Endothelial cell of umbilical vein (primary cell): ENCODE measurements at regions not wholly inside any gene's neighbourhood (a gene's known extent, or its start where the extent isn't known, plus 50 kb on each side); places are given as distances from the start of the nearest gene placed in this dataset.

Experiments
- BruUV-seq: library from RNA; stranded (reverse); fragments of 400-500 nt; replicated peaks from 2 replicates; lab custom pipeline; 2021; lab: Mats Ljungman, UMichigan
- CTCF ChIA-PET: fragments of 300-600, 350-600 bp; sonication (Branson Sonifier 250); formaldehyde crosslinking; loops from one replicate; lab custom pipeline; 2021; ENCODE audit warnings: antibody characterized with exemption, inconsistent platforms; lab: Charles Lee
- POLR2A ChIA-PET: fragments of 300-600, 350-600 bp; sonication (Branson Sonifier 250); formaldehyde crosslinking; loops from one replicate; lab custom pipeline; 2021; ENCODE audit warnings: antibody characterized with exemption, inconsistent platforms; lab: Charles Lee
- DNase-seq: peaks from one replicate; pipeline ENCODE4 v3.0.0-alpha.2; 2011; ENCODE audit warnings: low read depth, low spot score
- FAIRE-seq: peaks from 2 replicates; lab custom pipeline; 2011; peaks lifted over from hg19 to GRCh38; lab: Jason Lieb, UNC
- H2AFZ ChIP-seq: 2 replicates; pipeline ENCODE4 v1.6.0; 2012; ENCODE audit warnings: low read depth, low read length, control low read depth, inconsistent platforms
- H3K27ac ChIP-seq: 2 replicates; pipeline ENCODE4 v1.5.1; 2011; ENCODE audit warnings: low read depth, mild to moderate bottlenecking, control low read depth, low read length, moderate library complexity; ENCODE audit not compliant: insufficient read depth
- H3K27me3 ChIP-seq, 2 experiments: 2 replicates each; pipeline versions ENCODE4 v1.6.0 to v1.6.1; 2011; ENCODE audit warnings: low read length in 2 of 2, mixed read lengths in 1 of 2; ENCODE audit not compliant: control insufficient read depth in 2 of 2, insufficient read depth in 2 of 2
- H3K36me3 ChIP-seq, 2 experiments: 2 replicates in 1 of 2; 3 replicates in 1 of 2; pipeline ENCODE4 v1.5.1; 2011; ENCODE audit warnings: low read length in 2 of 2, mild to moderate bottlenecking in 1 of 2, moderate library complexity in 1 of 2; ENCODE audit not compliant: control insufficient read depth in 2 of 2, insufficient read depth in 2 of 2; ENCODE audit errors: extremely low read depth in 1 of 2
- H3K4me1 ChIP-seq: 3 replicates; pipeline ENCODE4 v1.5.1; 2011; ENCODE audit warnings: mild to moderate bottlenecking, low read length; ENCODE audit not compliant: control insufficient read depth, insufficient read depth; ENCODE audit errors: extremely low read depth
- H3K4me2 ChIP-seq: 2 replicates; pipeline ENCODE4 v1.6.1; 2011; ENCODE audit warnings: low read length, control low read depth, mixed read lengths; ENCODE audit not compliant: insufficient read depth
- H3K4me3 ChIP-seq, 3 experiments: fragments of 200-600 bp in 1 of 3; sonication (generic), shearing (Covaris generic) in 1 of 3; replicated peaks in 1 of 3; 2 replicates each; pipeline ENCODE4 v1.5.1; 2011 to 2016; ENCODE audit warnings: control low read depth in 3 of 3, low read length in 3 of 3, mild to moderate bottlenecking in 2 of 3, inconsistent platforms in 1 of 3, low read depth in 1 of 3, moderate library complexity in 1 of 3; ENCODE audit not compliant: insufficient read depth in 1 of 3
- H3K79me2 ChIP-seq: 2 replicates; pipeline ENCODE4 v1.6.0; 2012; ENCODE audit warnings: low read length, inconsistent platforms; ENCODE audit not compliant: control insufficient read depth, insufficient read depth
- H3K9ac ChIP-seq: replicated peaks from 2 replicates; pipeline ENCODE3; 2011; ENCODE audit warnings: low read length, control low read depth; ENCODE audit not compliant: insufficient read depth; ENCODE audit errors: extremely low read depth
- H3K9me1 ChIP-seq: replicated peaks from 3 replicates; pipeline ENCODE4 v1.6.0; 2011; ENCODE audit warnings: mild to moderate bottlenecking, low read length; ENCODE audit not compliant: control insufficient read depth, insufficient read depth; ENCODE audit errors: extremely low read depth
- H3K9me3 ChIP-seq: replicated peaks from 2 replicates; pipeline ENCODE4 v1.5.1; 2012; ENCODE audit warnings: low read length, inconsistent platforms; ENCODE audit not compliant: control insufficient read depth, insufficient read depth
- H4K20me1 ChIP-seq: replicated peaks from 2 replicates; pipeline ENCODE3; 2011; ENCODE audit warnings: mild to moderate bottlenecking, low read length; ENCODE audit not compliant: control insufficient read depth, insufficient read depth; ENCODE audit errors: extremely low read depth
- CTCF ChIP-seq, 2 donors: IDR thresholded peaks; 1 replicate in 1 of 2; 2 replicates in 1 of 2; pipeline ENCODE4 v1.5.1; 2011; ENCODE audit warnings: low read length in 2 of 2, mild to moderate bottlenecking in 2 of 2, moderate library complexity in 2 of 2, control low read depth in 1 of 2, inconsistent platforms in 1 of 2, low read depth in 1 of 2; ENCODE audit not compliant: insufficient read depth in 1 of 2; ENCODE audit errors: extremely low read depth in 1 of 2
- FOS ChIP-seq: IDR thresholded peaks from 2 replicates; pipeline ENCODE4 v1.6.1; 2011; ENCODE audit warnings: mild to moderate bottlenecking, low read length, moderate library complexity, borderline replicate concordance; ENCODE audit not compliant: insufficient read depth
- GATA2 ChIP-seq: IDR thresholded peaks from 2 replicates; pipeline ENCODE4 v1.7.0; 2011; ENCODE audit warnings: low read depth, mild to moderate bottlenecking, moderate library complexity, mixed read lengths, low read length; ENCODE audit not compliant: insufficient read length, insufficient read depth
- JUN ChIP-seq: IDR thresholded peaks from 2 replicates; pipeline ENCODE4 v1.6.1; 2011; ENCODE audit warnings: borderline replicate concordance, low read depth; ENCODE audit not compliant: insufficient read length, insufficient read depth
- MAX ChIP-seq: IDR thresholded peaks from 2 replicates; pipeline ENCODE4 v1.6.1; 2011; ENCODE audit not compliant: insufficient read depth, insufficient read length
- MYC ChIP-seq: IDR thresholded peaks from one replicate; pipeline ENCODE4 v1.6.1; 2011; ENCODE audit warnings: mild to moderate bottlenecking, low read depth, low read length
- POLR2A ChIP-seq: IDR thresholded peaks from 2 replicates; pipeline ENCODE4 v1.6.1; 2012; ENCODE audit warnings: low read depth, mild to moderate bottlenecking, control low read depth, low read length
- POLR2AphosphoS5 ChIP-seq: IDR thresholded peaks from 2 replicates; pipeline ENCODE4 v1.6.1; 2012; ENCODE audit warnings: low read depth, mild to moderate bottlenecking, control low read depth, low read length, moderate library complexity; ENCODE audit not compliant: insufficient read depth
- dilution Hi-C: fragments of 300-500 bp; cut with MboI; formaldehyde crosslinking; loops from one replicate; pipeline ENCODE4 v1.15.0; 2019; ENCODE audit warnings: low sequenced_read_pairs; ENCODE audit not compliant: extremely low pct_ligation_motif_present
- intact Hi-C: fragments of 100-400 bp; cut with micrococcal nuclease; formaldehyde crosslinking; loops from one replicate; pipeline ENCODE4 v1.10.0; 2022

- Histone ChIP-seq H3K9me3 (no peaks in the 10 kb centered on the region), H3K36me3 (no peaks in the 10 kb centered on the region), H3K4me2 (no peak overlapping the region), H3K27ac (no peak overlapping the region), H3K4me1 (no peaks in the 10 kb centered on the region), H3K9ac (no peak overlapping the region), H3K79me2 (no peaks in the 10 kb centered on the region), H2AFZ (no peak overlapping the region), H3K4me3 (no peak overlapping the region), H4K20me1 (no peaks in the 10 kb centered on the region), H3K9me1 (no peaks in the 10 kb centered on the region), H3K27me3 (no peaks in the 10 kb centered on the region)
- dilution Hi-C loops = no loop called here
- no peak for TF ChIP-seq CTCF (IDR thresholded peaks at IDR 0.05; ENCODE audit: extremely low read depth in 1 of 2, insufficient read depth in 1 of 2, low read depth in 1 of 2, low read length in 2 of 2)
- TF ChIP-seq POLR2AphosphoS5 = no peak
- no peak for TF ChIP-seq POLR2A
- TF ChIP-seq JUN = no peak
- no peak for TF ChIP-seq GATA2
- TF ChIP-seq MAX = no peak
- DNase-seq = no peak
- BruUV-seq = no TSS peak
- CTCF ChIA-PET = no interaction called here
- intact Hi-C loops = no loop called here
- no peak for FAIRE-seq
- POLR2A ChIA-PET = no interaction called here
Observed at GRCh38 chr2:226669905-226670304, 129.7 kb downstream of the IRS1 start.

- no peaks in the 10 kb centered on the region for H3K4me1 ChIP-seq
- dilution Hi-C loops = no loop called here
- no peaks in the 10 kb centered on the region for H3K36me3 ChIP-seq
- no peaks in the 10 kb centered on the region for H4K20me1 ChIP-seq
- no peak overlapping the region for H3K4me3 ChIP-seq
- no peaks in the 10 kb centered on the region for H3K9me1 ChIP-seq
- no peak overlapping the region for H2AFZ ChIP-seq
- no TSS peak for BruUV-seq
- ChIA-PET POLR2A (no interaction called here), CTCF (no interaction called here)
- H3K79me2 ChIP-seq = no peaks in the 10 kb centered on the region
- TF ChIP-seq CTCF (IDR thresholded peaks at IDR 0.05; ENCODE audit: extremely low read depth in 1 of 2, insufficient read depth in 1 of 2, low read depth in 1 of 2, low read length in 2 of 2) (no peak), MYC (no peak), MAX (no peak), GATA2 (no peak), FOS (no peak), POLR2AphosphoS5 (no peak), POLR2A (no peak), JUN (no peak)
- intact Hi-C loops = no loop called here
- H3K27ac ChIP-seq = no peak overlapping the region
- H3K4me2 ChIP-seq = no peak overlapping the region
- H3K9me3 ChIP-seq = no peaks in the 10 kb centered on the region
- no peak for FAIRE-seq
- peaks cover 0 to 2% of the 10 kb centered on the region in 2 experiments for H3K27me3 ChIP-seq
- DNase-seq = no peak
- no peak overlapping the region for H3K9ac ChIP-seq
Observed at GRCh38 chr2:226669249-226669648, 130.4 kb downstream of the IRS1 start.
